ENCODE measurements at regions not wholly inside any gene's neighbourhood (a gene's known extent, or its start where the extent isn't known, plus 50 kb on each side); places are given as distances from the start of the nearest gene placed in this dataset.

DNA sequence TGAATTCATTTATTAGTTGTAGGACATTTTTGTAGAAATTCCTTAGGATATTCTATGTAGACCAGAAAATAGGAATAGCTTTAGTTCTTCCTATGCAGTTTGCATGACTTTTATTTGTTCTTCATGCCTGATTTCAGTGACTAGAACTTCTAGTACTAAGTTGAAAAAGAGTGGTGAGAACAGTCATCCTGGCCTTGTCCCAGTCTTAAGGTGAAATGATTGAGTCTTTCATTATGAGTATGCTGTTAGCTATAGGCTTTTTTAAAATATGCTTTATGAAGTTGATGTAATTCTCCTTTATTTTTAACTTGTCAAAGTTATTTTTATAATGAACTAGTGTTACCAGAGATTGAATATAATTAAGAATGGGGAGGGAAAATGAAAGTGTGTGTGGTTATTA is 690.1 kb upstream of the KLHL1 start:
- H4K20me1 ChIP-seq (ENCODE audit: insufficient read depth, low read length): no peaks in the 10 kb centered on the region
- H3K9me3 ChIP-seq (ENCODE audit: low read length): no peaks in the 10 kb centered on the region
- FAIRE-seq (no peak), DNase-seq (ENCODE audit: low spot score) (no peak), ATAC-seq (no peak)
- H3K9ac ChIP-seq (ENCODE audit: insufficient read depth, low read depth, low read length): no peak overlapping the region
- no peak overlapping the region for H2AFZ ChIP-seq (ENCODE audit: low read length)
- H3K4me2 ChIP-seq (ENCODE audit: low read depth, low read length): no peak overlapping the region
- no TSS peak for BruUV-seq (replicated peaks)
- intact Hi-C loops (cut with micrococcal nuclease; ENCODE audit: unreplicated experiment): no loop called here
- in situ Hi-C loops (cut with HindIII; ENCODE audit: extremely low pct_ligation_motif_present, low pct_unique_long_range_greater_than_20kb): loop anchor here (10.0 kb wide), 1 partner anchor 166 kb away; no protein-coding TSS in a partner anchor
- CTCF ChIA-PET (ENCODE audit: low intra/inter-chr PET ratio, low total read pairs): no interaction called here
- H3K79me2 ChIP-seq (ENCODE audit: insufficient read depth, low read length): no peaks in the 10 kb centered on the region
- POLR2A ChIA-PET: no interaction called here
- H3K4me1 ChIP-seq (ENCODE audit: insufficient read depth, low read length): no peaks in the 10 kb centered on the region
- no peak overlapping the region for H3K27ac ChIP-seq (ENCODE audit: extremely low read length, insufficient read depth, low read length)
- TF ChIP-seq KLF6 (CRISPR knock-in tag; IDR thresholded peaks at IDR 0.05): no peak
- no peak for TF ChIP-seq ZNF121 (CRISPR knock-in tag; IDR thresholded peaks at IDR 0.05)
- no peak for TF ChIP-seq TERF1 (CRISPR knock-in tag; IDR thresholded peaks at IDR 0.05)
- TF ChIP-seq ARID5B (CRISPR knock-in tag; IDR thresholded peaks at IDR 0.05): no peak
- TF ChIP-seq ZNF253 (CRISPR knock-in tag; IDR thresholded peaks at IDR 0.05; ENCODE audit: borderline replicate concordance): no peak
- no peak for TF ChIP-seq ZNF24 (IDR thresholded peaks at IDR 0.05)
- no peak for TF ChIP-seq ERF (CRISPR knock-in tag; IDR thresholded peaks at IDR 0.05)
- no peak for TF ChIP-seq NFKBIZ (CRISPR knock-in tag; IDR thresholded peaks at IDR 0.05)
- TF ChIP-seq SSRP1 (CRISPR knock-in tag; IDR thresholded peaks at IDR 0.05): no peak
- no peak for TF ChIP-seq ZNF276 (CRISPR knock-in tag; IDR thresholded peaks at IDR 0.05; ENCODE audit: low read depth)
- TF ChIP-seq, protein P1, sequence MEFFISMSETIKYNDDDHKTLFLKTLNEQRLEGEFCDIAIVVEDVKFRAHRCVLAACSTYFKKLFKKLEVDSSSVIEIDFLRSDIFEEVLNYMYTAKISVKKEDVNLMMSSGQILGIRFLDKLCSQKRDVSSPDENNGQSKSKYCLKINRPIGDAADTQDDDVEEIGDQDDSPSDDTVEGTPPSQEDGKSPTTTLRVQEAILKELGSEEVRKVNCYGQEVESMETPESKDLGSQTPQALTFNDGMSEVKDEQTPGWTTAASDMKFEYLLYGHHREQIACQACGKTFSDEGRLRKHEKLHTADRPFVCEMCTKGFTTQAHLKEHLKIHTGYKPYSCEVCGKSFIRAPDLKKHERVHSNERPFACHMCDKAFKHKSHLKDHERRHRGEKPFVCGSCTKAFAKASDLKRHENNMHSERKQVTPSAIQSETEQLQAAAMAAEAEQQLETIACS (CRISPR knock-in tag; IDR thresholded peaks at IDR 0.05): no peak
- no peak for TF ChIP-seq CEBPG (CRISPR knock-in tag; IDR thresholded peaks at IDR 0.05)
- no peak for TF ChIP-seq GABPB1 (CRISPR knock-in tag; IDR thresholded peaks at IDR 0.05)
- no peak for TF ChIP-seq ZSCAN31 (CRISPR knock-in tag; IDR thresholded peaks at IDR 0.05; ENCODE audit: low read depth)
- no peak for TF ChIP-seq REXO4 (CRISPR knock-in tag; IDR thresholded peaks at IDR 0.05; ENCODE audit: borderline replicate concordance)
- no peak overlapping the region for H3K4me3 ChIP-seq (replicated peaks in 1 of 3; ENCODE audit: insufficient read depth in 1 of 3, low read depth in 2 of 3, low read length in 3 of 3)
- H3K36me3 ChIP-seq (replicated peaks in 1 of 2; ENCODE audit: control insufficient read depth in 1 of 2, insufficient read depth in 2 of 2, low read length in 2 of 2): no peaks in the 10 kb centered on the region
- no peaks in the 10 kb centered on the region for H3K27me3 ChIP-seq (ENCODE audit: control insufficient read depth in 1 of 2, insufficient read depth in 2 of 2, low read length in 2 of 2)
